Neutrophil (primary cell): ENCODE measurements at regions not wholly inside any gene's neighbourhood (a gene's known extent, or its start where the extent isn't known, plus 50 kb on each side); places are given as distances from the start of the nearest gene placed in this dataset.

Source experiments
- H3K27ac ChIP-seq: fragments of 200-600 bp; sonication (generic); 2 replicates; pipeline ENCODE4 v1.5.1; 2016; ENCODE audit warnings: mild to moderate bottlenecking, moderate library complexity
- H3K27me3 ChIP-seq: fragments of 200-600 bp; sonication (generic); 2 replicates; pipeline ENCODE4 v1.6.0; 2016; ENCODE audit warnings: mild to moderate bottlenecking
- H3K36me3 ChIP-seq: fragments of 200-600 bp; sonication (generic); 2 replicates; pipeline ENCODE4 v1.5.1; 2017
- H3K4me1 ChIP-seq, 2 experiments: fragments of 200-600 bp in 1 of 2; sonication (generic) in 1 of 2; 1 replicate in 1 of 2; 2 replicates in 1 of 2; pipeline versions ENCODE4 v1.5.1 to v1.6.1; 2013 to 2016; ENCODE audit warnings: low read depth in 1 of 2, low read length in 1 of 2, mild to moderate bottlenecking in 1 of 2, moderate library complexity in 1 of 2; ENCODE audit not compliant: control insufficient read depth in 1 of 2, insufficient read depth in 1 of 2
- H3K4me3 ChIP-seq, 2 experiments: fragments of 200-600 bp in 1 of 2; sonication (generic) in 1 of 2; 1 replicate in 1 of 2; 2 replicates in 1 of 2; pipeline ENCODE4 v1.5.1; 2013 to 2016; ENCODE audit warnings: low read depth in 1 of 2, low read length in 1 of 2, mild to moderate bottlenecking in 1 of 2, moderate library complexity in 1 of 2
- H3K9me3 ChIP-seq: fragments of 200-600 bp; sonication (generic); 2 replicates; pipeline ENCODE4 v1.5.1; 2016
- CTCF ChIP-seq: fragments of 200-600 bp; sonication (generic); IDR thresholded peaks from 2 replicates; pipeline ENCODE4 v1.5.1; 2016; ENCODE audit warnings: antibody characterized with exemption

- Histone ChIP-seq H3K4me1 (no peaks in the 10 kb centered on the region), H3K9me3 (no peaks in the 10 kb centered on the region), H3K27me3 (no peaks in the 10 kb centered on the region), H3K36me3 (no peaks in the 10 kb centered on the region), H3K4me3 (no peak overlapping the region), H3K27ac (no peak overlapping the region)
- no peak for TF ChIP-seq CTCF
Measured at GRCh38 chr12:125573271-125573670, 508.0 kb downstream of the AACS start.

GRCh38 chr12:125577334-125577733 is 512.1 kb downstream of the AACS start:
- Histone ChIP-seq H3K9me3 (no peaks in the 10 kb centered on the region), H3K27ac (no peak overlapping the region), H3K36me3 (no peaks in the 10 kb centered on the region), H3K4me3 (no peak overlapping the region), H3K27me3 (no peaks in the 10 kb centered on the region), H3K4me1 (no peaks in the 10 kb centered on the region)
- no peak for TF ChIP-seq CTCF

- no peaks in the 10 kb centered on the region for H3K27me3 ChIP-seq
- TF ChIP-seq CTCF: no peak
- no peaks in the 10 kb centered on the region for H3K4me1 ChIP-seq
- no peak overlapping the region for H3K27ac ChIP-seq
- H3K9me3 ChIP-seq: no peaks in the 10 kb centered on the region
- no peaks in the 10 kb centered on the region for H3K36me3 ChIP-seq
- H3K4me3 ChIP-seq: no peak overlapping the region
Measured at GRCh38 chr12:125579916-125580315, 514.7 kb downstream of the AACS start.

GRCh38 chr12:125583071-125583470 is 517.8 kb downstream of the AACS start:
- no peak for TF ChIP-seq CTCF
- Histone ChIP-seq H3K27ac (no peak overlapping the region), H3K27me3 (no peaks in the 10 kb centered on the region), H3K9me3 (no peaks in the 10 kb centered on the region), H3K4me3 (no peak overlapping the region), H3K4me1 (no peaks in the 10 kb centered on the region), H3K36me3 (no peaks in the 10 kb centered on the region)

- TF ChIP-seq CTCF: no peak
Measured at GRCh38 chr12:125586441-125586840, 521.2 kb downstream of the AACS start.

GRCh38 chr12:125593269-125593668 is 528.0 kb downstream of the AACS start:
- H3K27ac ChIP-seq: no peak overlapping the region
- H3K4me1 ChIP-seq: no peaks in the 10 kb centered on the region
- no peaks in the 10 kb centered on the region for H3K36me3 ChIP-seq
- H3K4me3 ChIP-seq: no peak overlapping the region
- no peaks in the 10 kb centered on the region for H3K9me3 ChIP-seq
- no peak for TF ChIP-seq CTCF
- no peaks in the 10 kb centered on the region for H3K27me3 ChIP-seq

More at GRCh38 chr12:125586441-125586840, 521.2 kb downstream of the AACS start:
- Histone ChIP-seq H3K36me3 (no peaks in the 10 kb centered on the region), H3K4me1 (no peaks in the 10 kb centered on the region), H3K9me3 (no peaks in the 10 kb centered on the region), H3K27me3 (no peaks in the 10 kb centered on the region), H3K4me3 (no peak overlapping the region), H3K27ac (no peak overlapping the region)
